GM23338 (cell line): ENCODE measurements at regions not wholly inside any gene's neighbourhood (a gene's known extent, or its start where the extent isn't known, plus 50 kb on each side); places are given as distances from the start of the nearest gene placed in this dataset.

Experiments used
- ATAC-seq: fragments of 200-7000 bp; cut with Tn5 transposase; 3 replicates; pipeline ENCODE4 v1.9.1; 2020
- DNase-seq: peaks from one replicate; pipeline ENCODE4 v3.0.0-alpha.2; 2015; ENCODE audit warnings: low spot score
- H2AFZ ChIP-seq: fragments of 200-600 bp; sonication (generic); 2 replicates; pipeline ENCODE4 v1.8.0; 2016; ENCODE audit warnings: antibody characterized with exemption, mild to moderate bottlenecking, moderate library complexity
- H3F3A ChIP-seq: fragments of 200-600 bp; sonication (generic); replicated peaks from 2 replicates; pipeline ENCODE4 v1.8.0; 2017; ENCODE audit warnings: antibody characterized with exemption, mixed run types, low read depth
- H3K27ac ChIP-seq: fragments of 200-600 bp; sonication (generic); 2 replicates; pipeline ENCODE4 v1.6.1; 2016; ENCODE audit warnings: low read depth
- H3K27me3 ChIP-seq: fragments of 200-600 bp; sonication (generic); 2 replicates; pipeline ENCODE4 v1.8.0; 2016; ENCODE audit warnings: mild to moderate bottlenecking, mixed run types, moderate library complexity; ENCODE audit not compliant: insufficient read depth
- H3K36me3 ChIP-seq: fragments of 200-600 bp; sonication (generic); 2 replicates; pipeline ENCODE4 v1.8.0; 2016; ENCODE audit warnings: mild to moderate bottlenecking; ENCODE audit not compliant: insufficient read depth
- H3K4me1 ChIP-seq: fragments of 200-600 bp; sonication (generic); 2 replicates; pipeline ENCODE4 v1.8.0; 2016; ENCODE audit warnings: mild to moderate bottlenecking, moderate library complexity; ENCODE audit not compliant: insufficient read depth
- H3K4me2 ChIP-seq: fragments of 200-600 bp; sonication (generic); 2 replicates; pipeline ENCODE4 v1.7.1; 2017; ENCODE audit warnings: mixed run types
- H3K4me3 ChIP-seq: fragments of 200-600 bp; sonication (generic); 2 replicates; pipeline ENCODE4 v1.6.1; 2016; ENCODE audit warnings: mixed run types
- H3K79me2 ChIP-seq: fragments of 200-600 bp; sonication (generic); replicated peaks from 2 replicates; pipeline ENCODE4 v1.8.0; 2017; ENCODE audit warnings: mild to moderate bottlenecking; ENCODE audit not compliant: insufficient read depth
- H3K9me2 ChIP-seq: fragments of 200-600 bp; sonication (generic); 2 replicates; pipeline ENCODE4 v1.8.0; 2017; ENCODE audit not compliant: insufficient read depth
- H4K20me1 ChIP-seq: fragments of 200-600 bp; sonication (generic); replicated peaks from 2 replicates; pipeline ENCODE4 v1.8.0; 2017; ENCODE audit warnings: mild to moderate bottlenecking; ENCODE audit not compliant: insufficient read depth
- H3K27ac Mint-ChIP-seq: 2 replicates; pipeline ENCODE4 v1.8.0; 2020; ENCODE audit warnings: inconsistent platforms, mild to moderate bottlenecking, moderate library complexity, mixed read lengths
- H3K27me3 Mint-ChIP-seq: 3 replicates; pipeline ENCODE4 v1.8.0; 2022; ENCODE audit warnings: low read depth, mild to moderate bottlenecking, moderate library complexity, mixed read lengths, inconsistent platforms; ENCODE audit not compliant: insufficient read depth, poor library complexity
- H3K36me3 Mint-ChIP-seq: 3 replicates; pipeline ENCODE4 v1.8.0; 2021; ENCODE audit warnings: low read depth, mild to moderate bottlenecking, inconsistent platforms, moderate library complexity, mixed read lengths
- H3K4me1 Mint-ChIP-seq: 3 replicates; pipeline ENCODE4 v1.8.0; 2020; ENCODE audit warnings: mild to moderate bottlenecking, inconsistent platforms, mixed read lengths
- H3K4me3 Mint-ChIP-seq: 3 replicates; pipeline ENCODE4 v1.8.0; 2021; ENCODE audit warnings: moderate library complexity, mild to moderate bottlenecking, inconsistent platforms, mixed read lengths
- H3K9me3 Mint-ChIP-seq: 3 replicates; pipeline ENCODE4 v1.8.0; 2020; ENCODE audit warnings: moderate library complexity, mild to moderate bottlenecking, inconsistent platforms, mixed read lengths
- EZH2 ChIP-seq: fragments of 200-600 bp; sonication (generic); IDR thresholded peaks from one replicate; pipeline ENCODE4 v1.8.0; 2017; ENCODE audit warnings: antibody characterized with exemption, mild to moderate bottlenecking, low read depth; ENCODE audit not compliant: unreplicated experiment
- JUNB ChIP-seq: IDR thresholded peaks from one replicate; pipeline ENCODE4 v1.6.1; 2016; ENCODE audit warnings: antibody characterized with exemption; ENCODE audit not compliant: unreplicated experiment
- NANOG ChIP-seq: IDR thresholded peaks from 2 replicates; pipeline ENCODE4 v1.6.1; 2016; ENCODE audit warnings: antibody characterized with exemption, borderline replicate concordance
- REST ChIP-seq: IDR thresholded peaks from one replicate; pipeline ENCODE4 v1.6.1; 2018; ENCODE audit warnings: antibody characterized with exemption; ENCODE audit not compliant: unreplicated experiment
- STAT1 ChIP-seq: IDR thresholded peaks from one replicate; pipeline ENCODE4 v1.6.1; 2016; ENCODE audit warnings: antibody characterized with exemption; ENCODE audit not compliant: unreplicated experiment
- ZNF331 ChIP-seq: fragments of 250-450 bp; sonication (Bioruptor Pico); IDR thresholded peaks from 2 replicates; pipeline ENCODE4 v1.5.0; 2020; ENCODE audit warnings: low read depth, mild to moderate bottlenecking, moderate library complexity
- ZNF462 ChIP-seq: fragments of 250-450 bp; sonication (Bioruptor Pico); IDR thresholded peaks from 2 replicates; pipeline ENCODE4 v1.5.0; 2020; ENCODE audit warnings: mild to moderate bottlenecking, moderate library complexity
- TF ChIP-seq, protein P1 (sequence below), 2 experiments: fragments of 200-600 bp in 1 of 2; sonication (generic) in 1 of 2; conservative IDR thresholded peaks; 2 replicates each; pipeline versions ENCODE4 v1.5.1 to v1.6.1; 2016 to 2017; ENCODE audit warnings: antibody characterized with exemption in 2 of 2, low read depth in 2 of 2, mild to moderate bottlenecking in 2 of 2, moderate library complexity in 1 of 2

DNA sequence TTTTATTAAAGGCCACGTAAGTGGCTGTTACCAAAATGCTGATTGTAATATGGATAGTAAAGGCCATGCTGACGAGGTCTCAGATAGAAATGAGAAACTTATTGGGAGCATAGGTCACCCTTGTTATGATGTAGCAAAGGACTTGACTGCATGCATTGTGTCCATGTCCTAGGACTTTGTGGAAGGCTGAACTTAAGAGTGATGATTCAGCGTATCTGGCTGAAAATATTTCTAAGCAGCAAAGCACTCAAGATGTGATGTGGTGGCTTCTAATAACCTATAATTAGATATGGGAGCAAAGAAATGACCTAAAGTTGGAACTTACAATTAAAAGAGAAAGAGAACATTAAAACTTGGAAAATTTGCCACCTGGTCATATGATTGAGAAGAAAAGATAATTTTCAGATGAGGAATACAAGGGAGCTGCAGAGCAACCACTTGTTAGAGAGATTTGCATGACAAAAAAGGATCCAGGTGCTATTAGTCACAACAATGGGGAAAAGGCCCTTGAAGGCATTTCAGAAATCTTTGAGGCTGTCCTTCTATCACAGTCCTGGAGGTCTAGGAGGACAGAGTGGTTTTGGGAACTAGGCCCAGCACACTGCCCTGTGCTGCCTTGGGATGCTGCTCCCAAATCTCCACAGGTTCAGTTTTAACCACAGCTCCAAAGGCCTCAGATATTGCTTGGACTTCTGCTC lies 793.7 kb upstream of the LCORL start:
- Histone ChIP-seq H2AFZ (no peak overlapping the region), H3K4me2 (no peak overlapping the region), H3K27me3 (no peaks in the 10 kb centered on the region), H3K4me1 (0 out of 2 replicates have a peak, but pooled peaks cover 7% of the 10 kb centered on the region), H4K20me1 (no peaks in the 10 kb centered on the region), H3K27ac (no peak overlapping the region), H3K79me2 (no peaks in the 10 kb centered on the region), H3K4me3 (no peak overlapping the region), H3K9me2 (peaks cover 5% of the 10 kb centered on the region; the same call in 1 of the 2 replicates), H3F3A (no peaks in the 10 kb centered on the region), H3K36me3 (peaks cover 9% of the 10 kb centered on the region; the same call in 1 of the 2 replicates)
- Mint-ChIP-seq H3K27me3 (no peaks in the 10 kb centered on the region), H3K27ac (no peak overlapping the region), H3K9me3 (peaks cover 33% of the 10 kb centered on the region), H3K36me3 (peaks cover 31% of the 10 kb centered on the region), H3K4me1 (no peaks in the 10 kb centered on the region), H3K4me3 (no peak overlapping the region)
- peak; percentile 58 for DNase-seq
- no peak for TF ChIP-seq STAT1
- no peak for TF ChIP-seq ZNF462 (CRISPR knock-in tag)
- no peak for TF ChIP-seq NANOG
- no peak for ATAC-seq

DNA sequence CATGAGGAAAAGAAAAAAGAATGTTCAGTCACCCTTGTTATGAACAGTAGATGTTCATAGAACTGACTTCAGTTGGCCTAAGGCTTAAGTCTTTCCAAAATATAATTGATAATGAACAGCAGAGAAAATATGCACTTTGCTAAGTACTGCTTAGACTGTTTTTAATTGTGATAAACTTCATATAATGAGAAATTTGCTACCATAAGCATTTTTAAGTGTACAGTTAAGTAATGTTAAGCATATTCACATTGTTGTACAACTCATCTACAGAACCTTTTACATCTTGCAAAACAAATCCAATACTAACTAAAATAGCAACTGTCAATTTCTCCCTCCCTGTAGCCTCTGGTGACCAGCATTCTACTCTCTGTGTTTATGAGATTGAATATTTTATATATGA lies 792.2 kb upstream of the LCORL start:
- Histone ChIP-seq H3K4me3 (no peak overlapping the region), H3K9me2 (peaks cover 5% of the 10 kb centered on the region; the same call in 1 of the 2 replicates), H4K20me1 (no peaks in the 10 kb centered on the region), H3K4me2 (no peak overlapping the region), H3F3A (no peaks in the 10 kb centered on the region), H3K27me3 (no peaks in the 10 kb centered on the region), H3K79me2 (no peaks in the 10 kb centered on the region), H3K36me3 (peaks cover 9% of the 10 kb centered on the region; the same call in 1 of the 2 replicates), H3K27ac (no peak overlapping the region), H3K4me1 (0 out of 2 replicates have a peak, but pooled peaks cover 11% of the 10 kb centered on the region), H2AFZ (no peak overlapping the region)
- peaks cover 33% of the 10 kb centered on the region for H3K9me3 Mint-ChIP-seq
- no peak for ATAC-seq
- H3K4me1 Mint-ChIP-seq: peaks cover 2% of the 10 kb centered on the region; the same call in 1 of the 3 replicates
- DNase-seq: no peak
- peaks cover 31% of the 10 kb centered on the region for H3K36me3 Mint-ChIP-seq
- no peak overlapping the region for H3K27ac Mint-ChIP-seq
- no peaks in the 10 kb centered on the region for H3K27me3 Mint-ChIP-seq
- no peak overlapping the region for H3K4me3 Mint-ChIP-seq
- TF ChIP-seq ZNF331 (CRISPR knock-in tag) (no peak), REST (no peak), JUNB (no peak), STAT1 (no peak), EZH2 (no peak)
- TF ChIP-seq, protein P1, sequence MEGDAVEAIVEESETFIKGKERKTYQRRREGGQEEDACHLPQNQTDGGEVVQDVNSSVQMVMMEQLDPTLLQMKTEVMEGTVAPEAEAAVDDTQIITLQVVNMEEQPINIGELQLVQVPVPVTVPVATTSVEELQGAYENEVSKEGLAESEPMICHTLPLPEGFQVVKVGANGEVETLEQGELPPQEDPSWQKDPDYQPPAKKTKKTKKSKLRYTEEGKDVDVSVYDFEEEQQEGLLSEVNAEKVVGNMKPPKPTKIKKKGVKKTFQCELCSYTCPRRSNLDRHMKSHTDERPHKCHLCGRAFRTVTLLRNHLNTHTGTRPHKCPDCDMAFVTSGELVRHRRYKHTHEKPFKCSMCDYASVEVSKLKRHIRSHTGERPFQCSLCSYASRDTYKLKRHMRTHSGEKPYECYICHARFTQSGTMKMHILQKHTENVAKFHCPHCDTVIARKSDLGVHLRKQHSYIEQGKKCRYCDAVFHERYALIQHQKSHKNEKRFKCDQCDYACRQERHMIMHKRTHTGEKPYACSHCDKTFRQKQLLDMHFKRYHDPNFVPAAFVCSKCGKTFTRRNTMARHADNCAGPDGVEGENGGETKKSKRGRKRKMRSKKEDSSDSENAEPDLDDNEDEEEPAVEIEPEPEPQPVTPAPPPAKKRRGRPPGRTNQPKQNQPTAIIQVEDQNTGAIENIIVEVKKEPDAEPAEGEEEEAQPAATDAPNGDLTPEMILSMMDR (conservative IDR thresholded peaks at IDR 0.05; ENCODE audit: low read depth in 2 of 2): no peak
